GM12878 (cell line): ENCODE measurements at regions not wholly inside any gene's neighbourhood (a gene's known extent, or its start where the extent isn't known, plus 50 kb on each side); places are given as distances from the start of the nearest gene placed in this dataset.

Experiments used
- ATF3 ChIP-seq: IDR thresholded peaks from 2 replicates; pipeline ENCODE4 v1.6.1; 2011; ENCODE audit warnings: low read depth, mild to moderate bottlenecking, low read length, moderate library complexity, borderline replicate concordance; ENCODE audit errors: extremely low read depth
- ATF7 ChIP-seq: fragments of 450-650 bp; IDR thresholded peaks from 2 replicates; pipeline ENCODE4 v1.6.1; 2016; ENCODE audit warnings: low read depth, mild to moderate bottlenecking
- ESRRA ChIP-seq: IDR thresholded peaks from 2 replicates; pipeline ENCODE4 v1.6.1; 2012; ENCODE audit warnings: mild to moderate bottlenecking, low read length, improper control_type of control experiment
- ETV6 ChIP-seq, 2 experiments: fragments of 450-650 bp in 1 of 2; IDR thresholded peaks in 1 of 2; conservative IDR thresholded peaks in 1 of 2; 2 replicates each; pipeline ENCODE4 v1.6.1; 2014; ENCODE audit warnings: antibody characterized with exemption in 1 of 2, borderline replicate concordance in 1 of 2, low read depth in 1 of 2, mild to moderate bottlenecking in 1 of 2, moderate library complexity in 1 of 2
- GABPA ChIP-seq: IDR thresholded peaks from 2 replicates; pipeline ENCODE4 v1.6.1; 2014; ENCODE audit warnings: antibody characterized with exemption, low read depth, mild to moderate bottlenecking, inconsistent platforms
- HCFC1 ChIP-seq: fragments of 150-350 bp; IDR thresholded peaks from 2 replicates; pipeline ENCODE4 v1.6.1; 2014; ENCODE audit warnings: low read length
- HDAC2 ChIP-seq: fragments of 200-600 bp; sonication (generic); IDR thresholded peaks from 2 replicates; pipeline ENCODE4 v1.6.1; 2017
- HDAC6 ChIP-seq: fragments of 200-600 bp; sonication (generic); IDR thresholded peaks from one replicate; pipeline ENCODE4 v1.8.0; 2017; ENCODE audit warnings: antibody characterized with exemption; ENCODE audit not compliant: unreplicated experiment
- MTA2 ChIP-seq: fragments of 450-650 bp; IDR thresholded peaks from 2 replicates; pipeline ENCODE4 v1.6.1; 2016; ENCODE audit warnings: low read depth, mild to moderate bottlenecking, moderate library complexity
- MTA3 ChIP-seq: IDR thresholded peaks from 2 replicates; pipeline ENCODE4 v1.6.1; 2012; ENCODE audit warnings: low read length, inconsistent platforms, borderline replicate concordance
- MXI1 ChIP-seq: fragments of 150-350 bp; IDR thresholded peaks from 2 replicates; pipeline ENCODE4 v1.6.1; 2011; ENCODE audit warnings: low read depth, mild to moderate bottlenecking, inconsistent platforms, low read length, improper control_type of control experiment
- MYC ChIP-seq: IDR thresholded peaks from 2 replicates; pipeline ENCODE4 v1.6.1; 2011; ENCODE audit warnings: mild to moderate bottlenecking, low read length, moderate library complexity, inconsistent platforms; ENCODE audit not compliant: insufficient read depth, insufficient replicate concordance, insufficient read length, severe bottlenecking
- NRF1 ChIP-seq: conservative IDR thresholded peaks from 2 replicates; pipeline ENCODE4 v1.6.1; 2011; ENCODE audit warnings: mild to moderate bottlenecking, low read depth, low read length, improper control_type of control experiment
- PAX5 ChIP-seq: IDR thresholded peaks from 2 replicates; pipeline ENCODE4 v1.6.1; 2011; ENCODE audit warnings: low read depth, low read length, borderline replicate concordance
- PRDM15 ChIP-seq: fragments of 450-650 bp; formaldehyde crosslinking; IDR thresholded peaks from 2 replicates; pipeline ENCODE4 v1.4.0; 2020; ENCODE audit warnings: mild to moderate bottlenecking, moderate library complexity
- RCOR1 ChIP-seq: conservative IDR thresholded peaks from 2 replicates; pipeline ENCODE4 v1.6.1; 2012; ENCODE audit warnings: low read depth, low read length, improper control_type of control experiment
- SIX5 ChIP-seq: IDR thresholded peaks from 2 replicates; pipeline ENCODE4 v1.6.1; 2011; ENCODE audit warnings: mild to moderate bottlenecking, low read depth, low read length, moderate library complexity; ENCODE audit not compliant: severe bottlenecking
- SMAD1 ChIP-seq: fragments of 450-650 bp; IDR thresholded peaks from 2 replicates; pipeline ENCODE4 v1.6.1; 2018; ENCODE audit warnings: mild to moderate bottlenecking, low read depth; ENCODE audit not compliant: partially characterized antibody
- STAT1 ChIP-seq: fragments of 450-650 bp; conservative IDR thresholded peaks from 2 replicates; pipeline ENCODE4 v1.6.1; 2014; ENCODE audit warnings: antibody characterized with exemption, mild to moderate bottlenecking
- ZBED1 ChIP-seq: IDR thresholded peaks from 2 replicates; pipeline ENCODE4 v1.6.1; 2016; ENCODE audit warnings: borderline replicate concordance
- ZBTB33 ChIP-seq: fragments of 450-650 bp; IDR thresholded peaks from 2 replicates; pipeline ENCODE4 v1.6.1; 2017; ENCODE audit warnings: mild to moderate bottlenecking
- ZNF384 ChIP-seq: IDR thresholded peaks from 2 replicates; pipeline ENCODE4 v1.6.1; 2012; ENCODE audit warnings: low read depth, mild to moderate bottlenecking, low read length, improper control_type of control experiment, borderline replicate concordance
- TF ChIP-seq, protein P1 (sequence below): IDR thresholded peaks from 2 replicates; pipeline ENCODE4 v1.6.1; 2012; ENCODE audit warnings: low read depth, low read length, improper control_type of control experiment
- TF ChIP-seq, protein P2 (sequence below): fragments of 450-650 bp; IDR thresholded peaks from 2 replicates; pipeline ENCODE4 v1.6.1; 2014; ENCODE audit warnings: mild to moderate bottlenecking

- TF ChIP-seq ZNF384 (no peak), STAT1 (no peak), GABPA (no peak), PAX5 (peak; percentile 85; the same call in 1 of the 2 replicates), HDAC2 (no peak), MTA2 (peak; percentile 90), ATF3 (peak; percentile 78), ETV6 (conservative IDR thresholded peaks at IDR 0.05 in 1 of 2, IDR thresholded peaks at IDR 0.05 in 1 of 2; ENCODE audit: borderline replicate concordance in 1 of 2, low read depth in 1 of 2) (no peak), ATF7 (peak; percentile 68), ZBED1 (no peak), MTA3 (peak; percentile 97; the same call in 1 of the 2 replicates), NRF1 (no peak), MXI1 (peak; percentile 53; the same call in 1 of the 2 replicates), ESRRA (no peak), HCFC1 (no peak), PRDM15 (CRISPR knock-in tag) (no peak), RCOR1 (0 out of 2 replicates have a peak, but pooled peaks have one; percentile 66), MYC (no peak), ZBTB33 (no peak), SMAD1 (no peak), HDAC6 (no peak), SIX5 (no peak)
- TF ChIP-seq, protein P1, sequence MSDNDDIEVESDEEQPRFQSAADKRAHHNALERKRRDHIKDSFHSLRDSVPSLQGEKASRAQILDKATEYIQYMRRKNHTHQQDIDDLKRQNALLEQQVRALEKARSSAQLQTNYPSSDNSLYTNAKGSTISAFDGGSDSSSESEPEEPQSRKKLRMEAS, result peak; percentile 89
- TF ChIP-seq, protein P2, sequence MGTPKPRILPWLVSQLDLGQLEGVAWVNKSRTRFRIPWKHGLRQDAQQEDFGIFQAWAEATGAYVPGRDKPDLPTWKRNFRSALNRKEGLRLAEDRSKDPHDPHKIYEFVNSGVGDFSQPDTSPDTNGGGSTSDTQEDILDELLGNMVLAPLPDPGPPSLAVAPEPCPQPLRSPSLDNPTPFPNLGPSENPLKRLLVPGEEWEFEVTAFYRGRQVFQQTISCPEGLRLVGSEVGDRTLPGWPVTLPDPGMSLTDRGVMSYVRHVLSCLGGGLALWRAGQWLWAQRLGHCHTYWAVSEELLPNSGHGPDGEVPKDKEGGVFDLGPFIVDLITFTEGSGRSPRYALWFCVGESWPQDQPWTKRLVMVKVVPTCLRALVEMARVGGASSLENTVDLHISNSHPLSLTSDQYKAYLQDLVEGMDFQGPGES, result no peak
Measured at GRCh38 chr1:37288900-37289299, 185.5 kb upstream of the ZC3H12A start (continued).
